Ovary (tissue), 3 donors: ENCODE measurements at regions not wholly inside any gene's neighbourhood (a gene's known extent, or its start where the extent isn't known, plus 50 kb on each side); places are given as distances from the start of the nearest gene placed in this dataset.

Source experiments
- CTCF ChIP-seq, 3 donors: fragments of 450-650 bp in 2 of 3; fragments of 200-600 bp in 1 of 3; IDR thresholded peaks; one replicate each; pipeline versions ENCODE4 v1.5.1 to v1.8.0; 2016 to 2022; ENCODE audit warnings: antibody characterized with exemption in 3 of 3, mild to moderate bottlenecking in 1 of 3
- POLR2A ChIP-seq: fragments of 450-650 bp; IDR thresholded peaks from one replicate; pipeline ENCODE4 v1.6.1; 2017; ENCODE audit warnings: antibody characterized with exemption, mild to moderate bottlenecking, moderate library complexity
- donor health status: DM: no; HTN: no; CAD: no.

DNA sequence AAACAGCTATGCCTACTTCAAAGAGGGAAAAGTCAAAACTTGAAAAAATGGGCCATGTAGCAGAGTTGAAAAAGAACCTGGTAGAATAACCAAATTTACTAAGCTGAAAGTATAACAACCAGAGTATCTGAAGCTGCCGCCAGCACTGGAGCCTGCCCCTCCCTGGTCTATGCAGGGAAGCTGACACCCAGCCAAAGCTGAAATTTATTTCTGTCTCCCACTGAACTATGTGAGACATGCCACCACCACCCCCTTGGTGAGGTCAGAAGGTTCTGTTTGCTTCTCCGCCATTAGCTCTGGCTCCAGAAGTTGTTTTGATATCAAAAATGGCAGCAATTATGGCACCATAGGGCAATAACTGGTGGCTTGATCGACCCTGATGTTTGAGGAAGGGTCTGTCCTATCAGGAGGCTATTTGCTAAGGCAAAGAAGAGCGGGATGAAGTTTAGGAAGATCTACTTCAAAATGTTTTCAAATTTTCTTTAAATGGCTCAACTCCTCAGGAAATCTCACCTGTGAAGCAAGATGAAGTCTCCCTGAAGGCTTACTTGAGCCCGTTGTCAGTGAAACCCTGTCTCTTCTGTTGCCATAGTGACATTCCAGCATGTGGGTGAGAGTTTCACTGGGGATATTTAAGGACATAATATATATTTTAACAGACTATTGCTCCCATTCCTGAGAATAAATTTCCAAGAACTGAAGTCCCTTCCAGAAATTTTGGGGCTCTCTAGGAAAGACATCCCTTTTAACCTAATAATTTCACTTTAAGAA is 122.0 kb downstream of the COPRS start:
- no peak for TF ChIP-seq POLR2A
- TF ChIP-seq CTCF (IDR thresholded peaks at IDR 0.05), result no peak
